ENCODE measurements at regions not wholly inside any gene's neighbourhood (a gene's known extent, or its start where the extent isn't known, plus 50 kb on each side); places are given as distances from the start of the nearest gene placed in this dataset.

GRCh38 chr6:12555267-12555666, 161.3 kb upstream of the PHACTR1 start:
- no peaks in the 10 kb centered on the region for H3K36me3 ChIP-seq (replicated peaks)
- in situ Hi-C loops (cut with MboI; ENCODE audit: low sequenced_read_pairs) = no loop called here
- no peak overlapping the region for H3K4me3 ChIP-seq
- DNase-seq (ENCODE audit: low spot score in 2 of 2) = no peak
- H3K9me3 ChIP-seq = no peaks in the 10 kb centered on the region
- no peaks in the 10 kb centered on the region for H3K27me3 ChIP-seq (ENCODE audit: low read depth)
- no peaks in the 10 kb centered on the region for H3K4me1 ChIP-seq

DNA sequence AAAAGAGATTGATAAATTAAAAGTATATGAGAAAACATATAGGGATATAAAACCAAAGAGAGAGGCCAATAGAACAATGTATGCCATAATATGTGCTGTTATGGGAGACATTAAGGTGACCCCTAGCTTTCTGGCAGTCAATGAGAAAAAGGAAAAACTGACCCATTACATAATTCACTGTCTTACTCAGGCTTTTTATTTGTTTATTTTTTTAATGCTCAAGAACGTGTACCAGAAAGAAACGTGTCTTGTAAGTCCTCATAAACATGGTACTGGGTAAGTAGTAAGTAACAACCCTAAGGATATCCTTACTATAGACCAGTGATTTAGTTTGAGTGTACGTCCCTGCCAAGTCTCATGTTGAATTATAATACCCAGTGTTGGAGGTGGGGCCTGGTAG, 160.8 kb upstream of the PHACTR1 start:
- in situ Hi-C loops (cut with MboI; ENCODE audit: low sequenced_read_pairs) = no loop called here
- no peaks in the 10 kb centered on the region for H3K9me3 ChIP-seq
- DNase-seq (ENCODE audit: low spot score in 2 of 2) = no peak
- H3K4me1 ChIP-seq = no peaks in the 10 kb centered on the region
- no peak overlapping the region for H3K4me3 ChIP-seq
- H3K27me3 ChIP-seq (ENCODE audit: low read depth) = no peaks in the 10 kb centered on the region
- H3K36me3 ChIP-seq (replicated peaks) = no peaks in the 10 kb centered on the region

DNA sequence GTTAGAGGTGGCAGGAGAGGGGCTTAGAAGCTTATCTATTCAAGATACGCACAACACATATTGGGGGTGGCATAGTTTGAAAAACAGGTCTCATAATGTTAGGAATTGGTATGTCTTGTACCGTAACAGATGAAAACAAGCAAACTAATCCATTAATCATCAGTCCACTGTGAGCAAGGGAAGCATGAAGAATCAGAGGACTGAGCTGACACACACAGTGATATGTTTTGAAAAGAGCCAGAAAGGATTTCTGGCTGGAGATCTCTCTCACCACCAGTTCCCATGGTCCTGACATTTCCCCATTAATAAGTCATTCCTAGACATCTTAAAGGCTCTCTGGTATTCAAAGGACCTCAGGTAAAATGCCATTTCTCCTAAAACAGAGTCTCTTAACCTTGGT, 158.8 kb upstream of the PHACTR1 start:
- Histone ChIP-seq H3K9me3 (no peaks in the 10 kb centered on the region), H3K27me3 (ENCODE audit: low read depth) (no peaks in the 10 kb centered on the region), H3K36me3 (replicated peaks) (no peaks in the 10 kb centered on the region), H3K4me3 (no peak overlapping the region), H3K4me1 (no peaks in the 10 kb centered on the region)
- in situ Hi-C loops (cut with MboI; ENCODE audit: low sequenced_read_pairs) = no loop called here
- no peak for DNase-seq (ENCODE audit: low spot score in 2 of 2)

GRCh38 chr6:12560315-12560714, 156.3 kb upstream of the PHACTR1 start:
- in situ Hi-C loops (cut with MboI; ENCODE audit: low sequenced_read_pairs) = no loop called here
- Histone ChIP-seq H3K4me3 (no peak overlapping the region), H3K36me3 (replicated peaks) (no peaks in the 10 kb centered on the region), H3K4me1 (no peaks in the 10 kb centered on the region), H3K27me3 (ENCODE audit: low read depth) (no peaks in the 10 kb centered on the region), H3K9me3 (no peaks in the 10 kb centered on the region)
- no peak for DNase-seq (ENCODE audit: low spot score in 2 of 2)

DNA sequence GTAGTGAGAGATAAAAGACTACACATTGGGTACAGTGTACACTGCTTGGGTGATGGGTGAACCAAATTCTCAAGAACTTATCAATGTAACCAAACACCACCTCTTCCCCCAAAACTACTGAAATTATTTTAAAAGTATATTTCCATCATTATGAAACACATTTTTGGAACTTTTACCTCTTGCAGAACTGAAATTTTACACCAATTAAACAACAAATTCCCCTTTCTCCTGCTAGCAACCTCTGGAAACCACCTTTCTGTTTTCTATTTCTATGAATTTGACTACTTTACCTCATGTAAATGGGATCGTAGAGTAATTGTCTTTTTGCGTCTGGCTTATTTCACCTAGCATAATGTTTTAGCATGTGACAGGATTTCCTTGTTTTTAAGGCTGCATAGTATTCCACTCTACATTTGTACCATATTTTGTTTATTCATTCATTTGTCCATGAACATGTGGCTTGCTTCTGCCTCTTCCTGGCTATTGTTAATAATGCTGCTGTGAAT, 149.9 kb upstream of the PHACTR1 start:
- Histone ChIP-seq H3K4me1 (no peaks in the 10 kb centered on the region), H3K9me3 (no peaks in the 10 kb centered on the region), H3K4me3 (no peak overlapping the region), H3K36me3 (replicated peaks) (no peaks in the 10 kb centered on the region), H3K27me3 (ENCODE audit: low read depth) (no peaks in the 10 kb centered on the region)
- in situ Hi-C loops (cut with MboI; ENCODE audit: low sequenced_read_pairs) = no loop called here
- no peak for DNase-seq (ENCODE audit: low spot score in 2 of 2)

DNA sequence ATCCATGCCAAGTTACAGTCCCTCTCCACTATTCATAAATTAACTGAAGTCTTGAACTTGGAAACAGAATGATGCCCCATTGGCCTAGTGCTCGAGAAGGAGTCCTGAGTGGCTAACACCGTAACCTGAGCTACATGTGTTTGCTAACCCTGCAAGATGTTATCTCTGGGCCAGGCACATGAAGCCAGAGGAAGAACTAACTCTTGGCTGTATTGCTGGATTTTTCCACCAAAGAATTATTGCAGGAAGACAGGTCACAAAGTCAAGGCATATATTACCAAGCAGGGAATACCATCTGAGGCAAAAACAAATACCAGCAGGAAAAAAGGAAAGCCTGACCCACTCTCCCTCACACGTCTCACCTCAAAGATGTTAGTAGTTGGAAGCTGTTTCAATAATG, 148.9 kb upstream of the PHACTR1 start:
- Histone ChIP-seq H3K4me1 (no peaks in the 10 kb centered on the region), H3K27me3 (ENCODE audit: low read depth) (no peaks in the 10 kb centered on the region), H3K36me3 (replicated peaks) (no peaks in the 10 kb centered on the region), H3K9me3 (no peaks in the 10 kb centered on the region), H3K4me3 (no peak overlapping the region)
- no peak for DNase-seq (ENCODE audit: low spot score in 2 of 2)
- in situ Hi-C loops (cut with MboI; ENCODE audit: low sequenced_read_pairs) = no loop called here

DNA sequence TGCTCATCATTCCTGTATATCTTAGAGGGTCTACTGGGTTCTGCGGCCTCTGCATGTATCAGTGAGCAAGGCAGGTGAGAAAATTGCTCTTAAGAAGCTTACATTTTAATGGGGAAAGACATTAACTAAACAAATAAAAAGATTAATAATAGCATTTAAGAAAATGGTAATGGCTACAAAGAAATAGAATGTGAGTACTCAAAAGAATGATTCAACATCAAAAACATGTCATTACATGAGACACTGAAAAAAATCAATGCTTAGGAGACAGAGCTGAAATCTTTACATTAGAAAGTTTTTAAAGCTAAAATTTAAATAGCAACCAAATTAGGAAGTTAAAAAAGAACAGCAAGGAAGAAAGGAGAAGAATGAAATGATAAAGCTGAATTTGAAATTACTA, 146.9 kb upstream of the PHACTR1 start:
- in situ Hi-C loops (cut with MboI; ENCODE audit: low sequenced_read_pairs) = no loop called here
- Histone ChIP-seq H3K9me3 (no peaks in the 10 kb centered on the region), H3K4me3 (no peak overlapping the region), H3K4me1 (no peaks in the 10 kb centered on the region), H3K27me3 (ENCODE audit: low read depth) (no peaks in the 10 kb centered on the region), H3K36me3 (replicated peaks) (no peaks in the 10 kb centered on the region)
- no peak for DNase-seq (ENCODE audit: low spot score in 2 of 2)

GRCh38 chr6:12570461-12571030, 146.0 kb upstream of the PHACTR1 start:
- no peaks in the 10 kb centered on the region for H3K9me3 ChIP-seq
- in situ Hi-C loops (cut with MboI; ENCODE audit: low sequenced_read_pairs) = no loop called here
- H3K4me1 ChIP-seq = no peaks in the 10 kb centered on the region
- no peaks in the 10 kb centered on the region for H3K36me3 ChIP-seq (replicated peaks)
- DNase-seq (ENCODE audit: low spot score in 2 of 2) = no peak
- H3K4me3 ChIP-seq = no peak overlapping the region
- H3K27me3 ChIP-seq (ENCODE audit: low read depth) = no peaks in the 10 kb centered on the region

- H3K9me3 ChIP-seq = no peaks in the 10 kb centered on the region
- H3K36me3 ChIP-seq (replicated peaks) = no peaks in the 10 kb centered on the region
- H3K27me3 ChIP-seq (ENCODE audit: low read depth) = no peaks in the 10 kb centered on the region
- H3K4me1 ChIP-seq = no peaks in the 10 kb centered on the region
- no peak for DNase-seq (ENCODE audit: low spot score in 2 of 2)
- no peak overlapping the region for H3K4me3 ChIP-seq
- in situ Hi-C loops (cut with MboI; ENCODE audit: low sequenced_read_pairs) = no loop called here
Observed at GRCh38 chr6:12572896-12573827, 143.4 kb upstream of the PHACTR1 start.

GRCh38 chr6:12575961-12576360, 140.6 kb upstream of the PHACTR1 start:
- H3K27me3 ChIP-seq (ENCODE audit: low read depth) = no peaks in the 10 kb centered on the region
- in situ Hi-C loops (cut with MboI; ENCODE audit: low sequenced_read_pairs) = no loop called here
- DNase-seq (ENCODE audit: low spot score in 2 of 2) = no peak
- no peaks in the 10 kb centered on the region for H3K36me3 ChIP-seq (replicated peaks)
- H3K4me1 ChIP-seq = no peaks in the 10 kb centered on the region
- no peak overlapping the region for H3K4me3 ChIP-seq
- no peaks in the 10 kb centered on the region for H3K9me3 ChIP-seq

DNA sequence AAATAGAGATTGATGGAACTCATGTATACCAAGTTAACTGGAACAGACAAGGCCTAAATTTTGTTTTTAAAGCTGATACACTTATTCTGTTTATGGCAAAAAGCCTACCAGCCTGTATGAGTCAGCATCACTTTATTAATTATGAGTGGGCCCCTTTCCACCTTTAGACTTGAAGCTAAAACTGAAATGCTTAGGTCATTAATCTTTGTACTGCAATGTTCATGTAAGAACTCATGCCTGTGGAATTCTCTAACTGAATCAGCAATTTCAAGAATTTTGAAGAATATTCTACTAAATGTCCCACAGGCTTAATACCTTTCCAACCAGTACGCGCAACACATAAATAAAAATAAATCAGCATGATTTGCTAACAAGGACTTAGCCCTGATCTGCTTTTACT, 140.2 kb upstream of the PHACTR1 start:
- in situ Hi-C loops (cut with MboI; ENCODE audit: low sequenced_read_pairs) = no loop called here
- Histone ChIP-seq H3K4me1 (no peaks in the 10 kb centered on the region), H3K9me3 (no peaks in the 10 kb centered on the region), H3K27me3 (ENCODE audit: low read depth) (no peaks in the 10 kb centered on the region), H3K4me3 (no peak overlapping the region), H3K36me3 (replicated peaks) (no peaks in the 10 kb centered on the region)
- no peak for DNase-seq (ENCODE audit: low spot score in 2 of 2)

DNA sequence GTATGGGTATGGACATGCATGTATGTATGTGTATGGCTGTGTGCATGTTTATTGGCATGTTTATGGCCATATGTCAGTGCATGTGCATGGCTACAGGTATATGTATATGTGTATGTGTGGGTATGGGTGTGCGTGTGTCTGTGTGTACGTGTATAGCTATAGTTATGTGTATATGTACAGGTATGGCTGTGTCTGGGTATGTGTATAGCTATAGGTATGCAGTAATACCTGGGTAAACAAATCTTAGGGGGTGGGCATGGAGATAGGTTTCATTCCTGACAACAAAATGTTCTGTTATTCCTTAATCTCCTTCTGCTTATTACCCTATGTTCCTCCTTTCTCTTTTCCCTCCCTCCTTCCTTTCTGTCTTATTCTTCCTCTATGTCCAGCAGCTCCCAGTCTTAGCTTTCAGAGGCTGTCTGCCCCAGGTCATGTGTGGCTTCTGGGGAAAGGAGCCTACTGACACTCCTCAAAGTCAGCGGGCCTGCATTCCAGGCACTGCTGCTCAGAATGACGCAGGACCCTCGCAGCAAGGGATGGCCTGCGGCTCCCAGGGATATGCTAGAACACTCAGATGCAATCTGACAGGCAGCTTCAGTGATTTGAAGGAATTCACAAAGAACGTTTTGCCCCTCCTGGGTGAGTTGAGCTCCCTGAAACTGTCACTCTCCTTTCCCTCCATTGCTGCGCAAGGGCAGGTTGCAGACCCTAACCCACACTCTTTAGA, 139.3 kb upstream of the PHACTR1 start:
- no peaks in the 10 kb centered on the region for H3K9me3 ChIP-seq
- H3K27me3 ChIP-seq (ENCODE audit: low read depth) = no peaks in the 10 kb centered on the region
- H3K4me3 ChIP-seq = no peak overlapping the region
- DNase-seq (ENCODE audit: low spot score in 2 of 2) = no peak
- H3K4me1 ChIP-seq = no peaks in the 10 kb centered on the region
- no peaks in the 10 kb centered on the region for H3K36me3 ChIP-seq (replicated peaks)
- in situ Hi-C loops (cut with MboI; ENCODE audit: low sequenced_read_pairs) = no loop called here

DNA sequence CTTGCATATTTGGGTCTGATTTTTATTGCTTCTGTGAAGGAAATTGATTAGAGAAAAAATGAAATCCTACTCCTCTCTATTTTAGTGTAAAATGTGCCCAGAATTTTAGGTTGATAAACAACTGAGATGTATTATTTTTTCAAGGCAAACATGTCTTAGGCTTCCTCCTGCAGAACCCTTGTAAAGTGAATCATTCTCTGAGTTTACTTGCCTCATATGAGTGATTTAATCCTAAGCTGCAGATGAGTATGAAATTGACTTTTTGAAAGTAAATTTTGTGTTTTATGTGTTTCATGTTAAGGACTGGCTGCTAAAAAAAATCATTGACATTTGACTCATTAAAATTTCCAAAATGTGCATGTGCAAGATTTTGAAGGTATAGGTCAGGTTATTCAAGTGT, 138.5 kb upstream of the PHACTR1 start:
- DNase-seq (ENCODE audit: low spot score in 2 of 2) = no peak
- H3K36me3 ChIP-seq (replicated peaks) = no peaks in the 10 kb centered on the region
- no peaks in the 10 kb centered on the region for H3K4me1 ChIP-seq
- in situ Hi-C loops (cut with MboI; ENCODE audit: low sequenced_read_pairs) = no loop called here
- no peaks in the 10 kb centered on the region for H3K27me3 ChIP-seq (ENCODE audit: low read depth)
- no peaks in the 10 kb centered on the region for H3K9me3 ChIP-seq
- H3K4me3 ChIP-seq = no peak overlapping the region

DNA sequence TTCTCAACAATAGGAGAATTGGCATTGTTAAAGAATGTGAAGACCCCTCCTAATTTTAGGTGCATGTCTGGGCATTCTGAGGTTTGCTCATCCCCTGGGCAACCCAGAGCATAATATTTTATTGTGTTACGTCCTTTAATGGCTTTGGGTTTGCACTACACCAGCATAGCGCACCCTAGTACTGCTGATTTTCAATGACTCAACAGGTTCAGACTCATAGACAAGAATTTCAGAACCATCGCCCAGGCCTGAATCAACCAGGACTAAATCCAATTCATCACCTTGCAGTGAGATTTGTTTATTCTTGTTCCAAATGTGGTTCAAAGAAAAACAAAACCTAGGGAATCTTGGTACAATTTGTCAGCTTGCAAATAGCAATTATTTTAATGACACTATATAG, 137.8 kb upstream of the PHACTR1 start:
- Histone ChIP-seq H3K9me3 (no peaks in the 10 kb centered on the region), H3K36me3 (replicated peaks) (no peaks in the 10 kb centered on the region), H3K4me1 (no peaks in the 10 kb centered on the region), H3K4me3 (no peak overlapping the region), H3K27me3 (ENCODE audit: low read depth) (no peaks in the 10 kb centered on the region)
- no peak for DNase-seq (ENCODE audit: low spot score in 2 of 2)
- in situ Hi-C loops (cut with MboI; ENCODE audit: low sequenced_read_pairs) = no loop called here

Measured in HAP-1 (cell line).